GM18907 (cell line): ENCODE measurements at regions not wholly inside any gene's neighbourhood (a gene's known extent, or its start where the extent isn't known, plus 50 kb on each side); places are given as distances from the start of the nearest gene placed in this dataset.

Source experiments
- ATAC-seq: cut with Tn5 transposase; IDR thresholded peaks from one replicate; pipeline ENCODE4 v1.9.1; 2021; ENCODE audit warnings: mild to moderate bottlenecking, moderate library complexity; ENCODE audit not compliant: unreplicated experiment

GRCh38 chr15:46178138-46178537 lies 543.3 kb downstream of the SQOR start:
- ATAC-seq, result no peak

DNA sequence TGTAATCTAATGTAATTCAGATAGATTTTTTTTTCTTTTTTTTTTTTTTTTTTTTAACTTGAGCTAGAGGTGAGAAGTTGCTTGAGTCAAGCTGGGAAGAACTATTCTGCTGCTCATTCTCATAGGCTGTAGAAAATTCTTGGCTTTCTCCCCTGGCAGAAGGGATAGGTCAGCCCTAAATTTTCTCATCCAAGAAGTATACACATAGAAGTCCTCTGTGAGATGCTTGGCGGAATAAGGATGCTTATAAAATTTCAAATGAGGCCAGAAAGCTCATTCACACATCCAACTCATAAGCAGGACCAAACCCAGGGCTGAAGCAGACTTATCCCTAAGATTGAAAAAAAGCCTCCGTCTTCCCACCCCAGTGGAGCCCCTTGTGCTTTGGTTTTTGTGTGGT lies 572.5 kb downstream of the SQOR start:
- no peak for ATAC-seq

DNA sequence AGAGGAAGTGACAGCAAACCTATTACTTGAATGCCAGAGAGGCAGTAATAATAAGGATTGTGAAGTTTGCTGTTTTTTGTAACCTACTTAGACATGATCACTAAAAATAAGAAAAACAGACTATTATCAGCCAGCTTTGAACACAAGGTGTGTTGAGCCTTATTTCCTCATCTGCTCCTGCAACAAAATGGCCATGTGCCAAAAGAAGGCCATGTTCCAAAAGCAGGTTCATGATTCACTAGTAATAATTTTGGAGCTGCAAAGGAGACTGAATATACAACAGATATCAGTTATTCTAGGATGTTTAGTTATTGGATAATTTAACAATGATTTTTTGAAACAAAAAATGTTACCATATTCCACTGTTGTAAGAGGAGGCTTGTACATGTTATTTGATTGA lies 578.7 kb downstream of the SQOR start:
- ATAC-seq, result no peak

DNA sequence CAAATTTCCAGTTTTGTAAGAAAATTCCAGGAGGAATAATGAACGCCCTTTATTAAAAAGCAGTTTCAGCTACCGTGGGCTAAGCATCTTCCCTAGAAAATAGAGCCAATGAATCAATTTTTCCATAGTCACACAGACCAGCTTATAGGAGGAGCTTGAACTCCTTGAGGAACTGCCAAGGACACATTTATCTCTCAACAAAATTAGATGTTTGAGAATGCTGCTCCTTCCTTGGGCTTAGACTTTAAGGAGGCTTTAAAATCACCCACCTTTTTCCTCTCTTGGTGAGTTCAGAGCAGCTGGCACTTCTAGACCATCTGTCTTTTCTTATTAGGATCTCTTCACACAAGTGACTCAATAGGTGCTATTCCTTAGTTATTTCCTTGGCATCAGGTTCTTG lies 588.0 kb downstream of the SQOR start:
- ATAC-seq, result no peak

GRCh38 chr15:46229263-46229662 lies 594.4 kb downstream of the SQOR start:
- ATAC-seq, result no peak

DNA sequence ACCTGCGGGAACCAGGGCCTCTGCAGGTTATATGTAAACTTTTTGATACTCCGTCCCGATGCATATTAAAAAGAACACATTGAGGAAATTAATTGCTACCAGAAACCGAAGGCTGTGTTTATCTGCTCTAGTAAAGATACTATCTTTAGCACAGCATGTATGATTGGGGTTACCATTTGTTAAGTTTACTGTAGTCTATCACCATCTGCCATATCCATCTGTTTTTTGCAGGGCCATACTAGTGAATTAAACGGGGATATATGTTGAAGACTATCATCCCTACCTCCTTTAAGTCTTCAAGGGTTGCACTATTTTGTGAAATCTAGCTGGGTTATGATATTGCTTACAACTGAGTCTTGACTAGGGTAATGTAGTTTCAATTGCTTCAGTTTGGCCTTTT lies 597.0 kb downstream of the SQOR start:
- ATAC-seq, result no peak

- no peak for ATAC-seq
Measured at GRCh38 chr15:46232471-46232870, 597.6 kb downstream of the SQOR start.

GRCh38 chr15:46242935-46243334 lies 608.1 kb downstream of the SQOR start:
- ATAC-seq, result no peak

GRCh38 chr15:46251903-46252302 lies 617.1 kb downstream of the SQOR start:
- no peak for ATAC-seq

DNA sequence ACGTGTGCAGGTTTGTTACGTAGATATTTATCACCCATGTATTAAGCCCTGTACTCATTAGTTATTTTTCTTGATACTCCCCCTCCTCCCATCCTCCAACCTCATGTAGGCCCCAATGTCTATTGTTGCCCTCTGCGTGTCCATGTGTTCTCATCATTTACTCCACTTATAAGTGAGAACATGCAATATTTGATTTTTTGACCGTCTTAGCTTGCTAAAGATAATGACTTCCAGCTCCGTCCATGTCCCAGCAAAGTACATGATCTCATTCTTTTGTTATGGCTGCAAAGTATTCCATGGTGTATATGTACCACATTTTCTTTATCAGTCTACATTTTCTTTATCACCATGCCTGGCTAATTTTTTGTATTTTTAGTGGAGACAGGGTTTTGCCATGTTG lies 623.2 kb downstream of the SQOR start:
- ATAC-seq, result no peak

GRCh38 chr15:46260937-46261336 lies 626.1 kb downstream of the SQOR start:
- ATAC-seq, result no peak

- ATAC-seq, result no peak
Measured at GRCh38 chr15:46265664-46266347, 631.0 kb downstream of the SQOR start.

- no peak for ATAC-seq
Measured at GRCh38 chr15:46266661-46267060, 631.8 kb downstream of the SQOR start.

GRCh38 chr15:46270481-46271147 lies 635.8 kb downstream of the SQOR start:
- no peak for ATAC-seq

- ATAC-seq, result no peak
Measured at GRCh38 chr15:46275701-46276100, 640.9 kb downstream of the SQOR start.

DNA sequence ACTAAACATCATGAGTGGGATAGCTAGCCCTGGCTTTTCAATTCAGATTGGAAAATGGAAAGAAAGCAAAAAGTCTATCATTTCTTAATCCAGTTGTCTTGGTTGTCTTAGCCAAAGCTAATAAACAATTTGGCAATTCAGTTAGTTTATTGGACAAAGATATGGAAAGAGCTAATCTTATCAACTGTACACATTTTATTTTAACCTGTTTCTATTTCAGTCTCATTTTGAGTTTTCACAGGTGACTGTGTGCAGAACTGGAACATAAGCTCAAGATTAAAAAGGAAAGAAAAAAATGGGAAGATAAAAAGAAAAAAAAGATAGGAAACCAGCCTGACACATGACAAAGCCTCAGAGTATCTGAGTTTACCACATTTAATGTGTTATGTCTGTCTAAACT lies 642.6 kb downstream of the SQOR start:
- ATAC-seq, result no peak

DNA sequence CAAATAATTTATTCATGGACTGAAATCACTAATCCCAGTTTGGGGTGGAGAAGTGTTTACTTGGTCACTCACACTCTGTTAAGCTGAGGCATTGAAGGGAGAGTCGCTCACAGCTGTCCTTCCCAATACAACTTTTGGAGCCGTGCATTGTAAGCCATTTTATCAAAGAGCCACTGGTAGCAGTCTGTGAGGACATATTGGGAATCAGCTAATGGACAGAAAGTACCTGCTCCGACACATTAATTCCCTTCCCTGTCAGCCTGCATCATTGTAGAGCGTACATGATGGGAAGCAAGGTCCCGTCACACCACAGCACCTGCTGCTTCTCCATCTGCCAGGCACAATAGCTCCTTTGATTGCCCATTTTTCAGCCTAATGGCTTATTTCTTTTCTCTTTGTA lies 643.2 kb downstream of the SQOR start:
- ATAC-seq, result no peak

GRCh38 chr15:46278486-46279090 lies 643.8 kb downstream of the SQOR start:
- no peak for ATAC-seq

DNA sequence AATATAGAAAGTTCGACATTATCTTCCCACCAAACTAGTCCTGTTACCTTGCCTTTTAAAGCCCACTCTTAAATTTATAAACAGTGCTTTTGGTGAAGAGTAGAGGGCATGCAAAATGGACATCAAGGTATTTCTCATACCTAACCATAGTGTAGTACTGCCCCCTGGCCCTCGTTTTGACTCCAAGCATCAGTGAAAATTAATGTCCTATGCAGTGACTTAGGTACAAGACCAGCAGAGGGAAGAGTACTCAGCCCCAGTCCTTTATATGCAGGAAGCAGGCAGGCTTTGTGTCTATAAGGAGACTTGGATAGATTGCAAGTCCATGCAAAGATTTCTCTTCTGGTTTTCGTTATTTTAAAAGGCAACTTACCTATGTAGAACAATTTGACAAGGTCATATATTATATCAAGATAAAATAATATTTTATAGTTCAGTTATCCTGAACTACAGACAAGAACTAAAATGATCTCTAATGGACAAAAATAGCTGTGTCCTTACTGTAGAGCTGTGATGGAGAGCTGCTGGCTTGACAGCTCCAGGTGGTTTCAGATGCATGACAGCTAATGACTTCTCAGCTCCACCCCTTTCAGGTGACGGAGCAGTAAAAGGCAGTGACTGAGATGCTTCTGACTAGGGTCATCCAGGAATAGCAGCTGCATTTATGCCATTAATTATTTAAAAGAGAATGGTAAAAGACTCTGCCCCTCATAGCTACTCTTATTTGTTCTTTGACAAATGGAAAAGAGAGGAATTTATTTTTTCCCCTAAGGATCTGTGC lies 646.1 kb downstream of the SQOR start:
- no peak for ATAC-seq

- ATAC-seq, result no peak
Measured at GRCh38 chr15:46293550-46293949, 658.7 kb downstream of the SQOR start.

GRCh38 chr15:46296002-46296401 lies 661.2 kb downstream of the SQOR start:
- ATAC-seq, result no peak

DNA sequence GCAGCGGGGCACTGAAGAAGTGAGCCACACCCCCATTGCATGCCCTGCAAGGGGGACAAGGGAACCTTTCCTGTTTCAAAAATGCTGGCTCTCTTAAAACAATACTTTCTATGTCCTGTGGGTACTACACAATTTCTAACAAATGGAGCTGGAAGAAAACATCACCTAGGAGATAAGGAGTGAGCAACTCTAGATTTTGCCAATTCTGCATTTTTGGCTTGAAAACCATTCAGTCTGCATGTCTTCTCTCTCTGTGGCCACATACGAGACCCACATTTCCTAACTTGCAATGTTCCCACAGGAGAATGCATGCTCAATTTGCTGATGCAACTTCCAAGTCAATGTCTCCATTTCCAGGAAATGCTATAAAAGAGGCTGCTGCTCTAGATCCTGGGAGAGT lies 662.0 kb downstream of the SQOR start:
- ATAC-seq, result no peak
